ENCODE measurements at regions not wholly inside any gene's neighbourhood (a gene's known extent, or its start where the extent isn't known, plus 50 kb on each side); places are given as distances from the start of the nearest gene placed in this dataset.

DNA sequence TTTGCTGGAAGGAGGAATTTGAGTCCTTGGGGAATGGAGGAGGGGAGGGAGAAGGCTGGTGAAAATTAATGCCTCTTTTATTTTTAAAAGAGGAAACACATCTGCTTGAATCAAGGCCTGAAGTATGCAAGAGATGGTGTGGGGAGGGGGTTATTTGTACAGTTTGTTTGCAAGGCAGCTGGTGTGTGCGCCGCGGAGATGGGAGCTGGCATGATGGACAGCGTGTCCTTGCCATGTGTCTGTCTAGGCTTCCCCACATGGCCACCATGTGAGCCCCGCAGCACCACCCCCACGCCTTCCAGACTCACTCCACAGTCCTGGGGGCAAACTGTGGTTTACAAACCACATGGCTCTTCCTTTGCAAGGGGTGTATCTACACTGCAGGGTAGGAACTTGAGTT, 154.8 kb upstream of the APCDD1 start:
- H3K4me3 ChIP-seq (ENCODE audit: low read depth, low read length), result no peak overlapping the region
- DNase-seq (ENCODE audit: low read depth), result peak; percentile 67
- TF ChIP-seq CTCF (IDR thresholded peaks at IDR 0.05; ENCODE audit: insufficient read depth, low read depth, low read length), result no peak

- no peak for TF ChIP-seq CTCF (IDR thresholded peaks at IDR 0.05; ENCODE audit: insufficient read depth, low read depth, low read length)
- H3K4me3 ChIP-seq (ENCODE audit: low read depth, low read length), result no peak overlapping the region
- DNase-seq (ENCODE audit: low read depth), result no peak
These were observed 153.7 kb upstream of the APCDD1 start for GRCh38 chr18:10300739-10301138.

DNA sequence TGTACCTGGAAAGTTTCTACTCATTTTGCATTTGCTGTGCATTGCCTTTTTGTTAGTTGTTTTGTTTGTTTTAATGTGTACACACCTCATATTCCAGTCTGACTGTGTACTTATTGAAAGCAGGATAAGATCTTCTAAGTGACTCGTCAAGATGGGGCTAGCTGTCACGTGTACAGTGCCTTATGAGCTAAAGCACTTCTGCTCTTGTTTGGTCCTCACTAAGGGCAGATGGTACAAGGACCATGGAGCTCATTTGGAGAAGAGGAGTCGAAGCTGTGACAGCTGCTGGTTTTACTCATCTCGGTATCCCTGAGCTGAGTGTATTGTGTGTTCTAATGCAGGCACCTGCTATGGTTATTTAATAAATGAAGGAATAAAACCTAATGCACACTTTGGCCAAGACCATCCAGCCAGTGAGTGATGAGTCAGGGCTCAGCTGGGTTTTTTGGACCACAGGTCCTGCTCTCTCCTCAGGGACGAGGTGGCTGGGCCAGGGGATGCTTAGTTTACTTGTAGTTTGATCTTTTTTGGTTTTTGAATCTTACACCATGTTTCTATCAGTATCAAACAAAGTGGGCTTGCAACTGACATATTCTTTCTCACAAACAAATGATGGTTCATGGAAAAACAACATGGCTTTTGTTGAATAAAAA, 152.5 kb upstream of the APCDD1 start:
- H3K4me3 ChIP-seq (ENCODE audit: low read depth, low read length), result no peak overlapping the region
- no peak for DNase-seq (ENCODE audit: low read depth)
- TF ChIP-seq CTCF (IDR thresholded peaks at IDR 0.05; ENCODE audit: insufficient read depth, low read depth, low read length), result no peak

DNA sequence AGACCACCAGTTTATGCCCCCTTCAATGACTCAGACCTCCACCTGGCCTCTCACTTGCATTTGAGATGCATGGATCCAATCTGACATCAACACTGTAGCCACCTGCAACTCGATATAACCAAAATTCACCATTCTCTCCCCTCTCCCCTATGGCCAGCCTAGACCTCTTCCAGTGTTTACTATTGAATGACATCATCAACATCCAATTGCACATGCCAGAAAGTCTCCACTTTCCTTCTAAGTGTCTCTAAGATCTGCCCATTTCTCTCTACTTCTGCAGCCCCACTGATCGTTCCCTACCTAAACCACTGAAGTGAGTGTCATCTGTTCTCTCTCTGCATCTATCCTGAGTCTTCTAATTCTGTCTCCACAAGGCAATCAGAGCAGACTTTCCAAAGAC, 151.3 kb upstream of the APCDD1 start:
- TF ChIP-seq CTCF (IDR thresholded peaks at IDR 0.05; ENCODE audit: insufficient read depth, low read depth, low read length), result no peak
- DNase-seq (ENCODE audit: low read depth), result no peak
- H3K4me3 ChIP-seq (ENCODE audit: low read depth, low read length), result no peak overlapping the region

DNA sequence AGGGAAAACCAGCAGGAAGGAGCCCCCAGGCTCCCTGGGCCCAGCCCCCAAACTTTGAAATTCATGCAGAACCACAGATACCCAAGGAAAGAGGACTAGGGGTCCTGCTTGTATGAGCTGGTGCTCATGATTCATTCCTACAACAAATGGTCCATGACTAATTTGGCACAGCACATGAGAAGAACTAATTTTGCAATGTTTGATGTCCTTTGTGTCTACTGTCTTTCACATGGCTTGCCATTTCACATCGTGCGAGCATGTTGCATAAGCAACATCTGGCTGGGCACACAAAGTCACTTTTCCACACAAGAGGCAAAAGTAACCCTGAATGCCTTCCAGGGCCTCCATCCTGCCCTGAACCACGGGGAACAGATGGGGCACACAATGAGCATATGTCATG, 149.6 kb upstream of the APCDD1 start:
- peak; percentile 60 for DNase-seq (ENCODE audit: low read depth)
- no peak overlapping the region for H3K4me3 ChIP-seq (ENCODE audit: low read depth, low read length)
- no peak for TF ChIP-seq CTCF (IDR thresholded peaks at IDR 0.05; ENCODE audit: insufficient read depth, low read depth, low read length)

DNA sequence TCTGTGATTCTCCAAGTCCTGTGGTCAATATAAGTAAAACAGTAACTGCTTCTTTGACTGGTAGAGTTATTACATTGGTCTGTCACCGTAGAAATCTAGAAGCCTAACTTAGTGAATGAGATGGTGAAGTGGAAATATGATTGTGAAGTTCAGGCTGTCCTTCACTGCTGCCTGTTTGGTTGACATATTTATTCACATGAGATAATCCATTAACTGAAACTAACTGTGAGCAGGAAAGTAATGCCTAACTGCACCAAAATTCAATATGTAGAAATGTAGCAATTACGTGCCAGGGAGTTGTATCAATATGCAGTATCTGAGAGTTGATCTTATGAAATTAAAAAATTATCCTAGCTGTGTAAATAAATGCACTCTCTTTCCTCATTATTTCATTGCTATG, 147.7 kb upstream of the APCDD1 start:
- no peak for TF ChIP-seq CTCF (IDR thresholded peaks at IDR 0.05; ENCODE audit: insufficient read depth, low read depth, low read length)
- DNase-seq (ENCODE audit: low read depth), result no peak
- no peak overlapping the region for H3K4me3 ChIP-seq (ENCODE audit: low read depth, low read length)

DNA sequence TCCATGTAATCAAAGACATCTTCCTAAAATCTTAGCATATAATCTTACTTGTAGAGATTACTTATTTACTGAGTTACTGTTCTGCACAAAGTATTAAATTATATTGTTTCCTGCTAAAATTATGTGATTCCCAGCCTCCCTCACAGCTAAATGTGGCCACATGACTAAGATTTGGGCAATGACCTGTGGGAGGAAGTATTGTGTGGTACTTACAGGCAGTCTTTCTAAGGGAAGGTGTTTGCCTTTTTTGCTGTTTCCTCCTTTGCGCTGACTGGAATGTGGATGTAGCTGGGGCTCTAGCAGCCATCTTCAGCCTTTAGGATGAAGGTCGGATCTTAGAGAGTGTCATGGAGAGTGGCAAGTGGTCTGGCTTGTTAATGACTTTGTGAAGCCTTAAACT, 146.3 kb upstream of the APCDD1 start:
- no peak for DNase-seq (ENCODE audit: low read depth)
- H3K4me3 ChIP-seq (ENCODE audit: low read depth, low read length), result no peak overlapping the region
- TF ChIP-seq CTCF (IDR thresholded peaks at IDR 0.05; ENCODE audit: insufficient read depth, low read depth, low read length), result no peak
